HG02981 (cell line): ENCODE measurements at regions not wholly inside any gene's neighbourhood (a gene's known extent, or its start where the extent isn't known, plus 50 kb on each side); places are given as distances from the start of the nearest gene placed in this dataset.
"Not testable (repeated sequence)": the region's sequence is repeated elsewhere in the genome, so short reads cannot be mapped to it uniquely, and the experiment has no call there.

Experiments
- ATAC-seq: cut with Tn5 transposase; IDR thresholded peaks from one replicate; pipeline ENCODE4 v1.9.1; 2021; ENCODE audit warnings: mild to moderate bottlenecking, moderate library complexity; ENCODE audit not compliant: unreplicated experiment

- no peak for ATAC-seq
These were observed 787.9 kb upstream of the RAB6C start for GRCh38 chr2:129191530-129191929.

- no peak for ATAC-seq
These were observed 787.3 kb upstream of the RAB6C start for GRCh38 chr2:129192117-129192516.

- no peak for ATAC-seq
These were observed 786.6 kb upstream of the RAB6C start for GRCh38 chr2:129192841-129193253.

GRCh38 chr2:129193961-129194360, 785.5 kb upstream of the RAB6C start:
- no peak for ATAC-seq

GRCh38 chr2:129199501-129199900, 780.0 kb upstream of the RAB6C start:
- no peak for ATAC-seq

GRCh38 chr2:129201696-129202095, 777.8 kb upstream of the RAB6C start:
- ATAC-seq: no peak

GRCh38 chr2:129203331-129203730, 776.1 kb upstream of the RAB6C start:
- no peak for ATAC-seq

- ATAC-seq: not testable (repeated sequence)
These were observed 774.9 kb upstream of the RAB6C start for GRCh38 chr2:129204581-129204980.

GRCh38 chr2:129205176-129205575, 774.3 kb upstream of the RAB6C start:
- no peak for ATAC-seq

- ATAC-seq: no peak
These were observed 773.7 kb upstream of the RAB6C start for GRCh38 chr2:129205766-129206165.

GRCh38 chr2:129212299-129212958, 767.0 kb upstream of the RAB6C start:
- ATAC-seq: no peak

GRCh38 chr2:129224022-129224421, 755.4 kb upstream of the RAB6C start:
- ATAC-seq: no peak

GRCh38 chr2:129224486-129224885, 755.0 kb upstream of the RAB6C start:
- no peak for ATAC-seq

GRCh38 chr2:129229196-129229595, 750.3 kb upstream of the RAB6C start:
- ATAC-seq: no peak

- no peak for ATAC-seq
These were observed 749.5 kb upstream of the RAB6C start for GRCh38 chr2:129229830-129230441.

GRCh38 chr2:129231924-129232323, 747.5 kb upstream of the RAB6C start:
- ATAC-seq: no peak

- ATAC-seq: no peak
These were observed 746.3 kb upstream of the RAB6C start for GRCh38 chr2:129233166-129233565.

- no peak for ATAC-seq
These were observed 745.6 kb upstream of the RAB6C start for GRCh38 chr2:129233751-129234406.

GRCh38 chr2:129236601-129237000, 742.9 kb upstream of the RAB6C start:
- no peak for ATAC-seq

GRCh38 chr2:129237966-129238725, 741.3 kb upstream of the RAB6C start:
- ATAC-seq: no peak

- no peak for ATAC-seq
These were observed 740.3 kb upstream of the RAB6C start for GRCh38 chr2:129239141-129239540.

- no peak for ATAC-seq
These were observed 739.4 kb upstream of the RAB6C start for GRCh38 chr2:129240061-129240460.
